ENCODE measurements at regions not wholly inside any gene's neighbourhood (a gene's known extent, or its start where the extent isn't known, plus 50 kb on each side); places are given as distances from the start of the nearest gene placed in this dataset. TPM values are rescaled to one million over a fixed set of nuclear protein-coding genes. Genes with fewer than 3 reads are reported as not detected.

DNA sequence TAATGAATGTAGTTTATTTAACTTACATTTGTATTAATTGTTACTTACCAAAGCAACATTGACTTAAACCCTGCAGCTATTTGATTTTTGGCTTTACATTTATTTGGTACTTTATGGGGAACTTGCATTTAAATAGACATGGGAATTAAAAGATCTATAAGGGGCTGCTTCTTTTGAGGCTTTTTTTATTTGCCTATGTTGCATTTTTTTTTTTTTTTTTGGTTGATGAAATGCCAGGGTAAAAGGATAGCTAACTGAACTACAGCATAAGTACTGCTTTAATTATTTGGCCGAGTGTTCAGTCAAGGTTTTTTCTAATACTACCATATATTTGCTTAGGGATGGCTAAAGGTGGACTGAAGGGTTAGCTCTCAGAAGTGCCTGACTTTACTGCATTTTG, 62.5 kb upstream of the CDH4 start:
- WGBS, 3 donors = 41 to 53% (median 52%) methylated on average over 1 of the region's 1 CpG
- intact Hi-C loops (cut with DNase I) = no loop called here
- no peaks in the 10 kb centered on the region for H3K36me3 ChIP-seq
- TF ChIP-seq POLR2A (IDR thresholded peaks at IDR 0.05) (no peak), EP300 (IDR thresholded peaks at IDR 0.05) (no peak)
- TF ChIP-seq, protein P1, sequence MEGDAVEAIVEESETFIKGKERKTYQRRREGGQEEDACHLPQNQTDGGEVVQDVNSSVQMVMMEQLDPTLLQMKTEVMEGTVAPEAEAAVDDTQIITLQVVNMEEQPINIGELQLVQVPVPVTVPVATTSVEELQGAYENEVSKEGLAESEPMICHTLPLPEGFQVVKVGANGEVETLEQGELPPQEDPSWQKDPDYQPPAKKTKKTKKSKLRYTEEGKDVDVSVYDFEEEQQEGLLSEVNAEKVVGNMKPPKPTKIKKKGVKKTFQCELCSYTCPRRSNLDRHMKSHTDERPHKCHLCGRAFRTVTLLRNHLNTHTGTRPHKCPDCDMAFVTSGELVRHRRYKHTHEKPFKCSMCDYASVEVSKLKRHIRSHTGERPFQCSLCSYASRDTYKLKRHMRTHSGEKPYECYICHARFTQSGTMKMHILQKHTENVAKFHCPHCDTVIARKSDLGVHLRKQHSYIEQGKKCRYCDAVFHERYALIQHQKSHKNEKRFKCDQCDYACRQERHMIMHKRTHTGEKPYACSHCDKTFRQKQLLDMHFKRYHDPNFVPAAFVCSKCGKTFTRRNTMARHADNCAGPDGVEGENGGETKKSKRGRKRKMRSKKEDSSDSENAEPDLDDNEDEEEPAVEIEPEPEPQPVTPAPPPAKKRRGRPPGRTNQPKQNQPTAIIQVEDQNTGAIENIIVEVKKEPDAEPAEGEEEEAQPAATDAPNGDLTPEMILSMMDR (IDR thresholded peaks at IDR 0.05) = no peak
- H3K27ac ChIP-seq = no peak overlapping the region
- no peak overlapping the region for H3K4me3 ChIP-seq
- no peaks in the 10 kb centered on the region for H3K9me3 ChIP-seq
- no peaks in the 10 kb centered on the region for H3K27me3 ChIP-seq
- H3K4me1 ChIP-seq (ENCODE audit: insufficient read depth) = no peaks in the 10 kb centered on the region
- DNase-seq = no peak

DNA sequence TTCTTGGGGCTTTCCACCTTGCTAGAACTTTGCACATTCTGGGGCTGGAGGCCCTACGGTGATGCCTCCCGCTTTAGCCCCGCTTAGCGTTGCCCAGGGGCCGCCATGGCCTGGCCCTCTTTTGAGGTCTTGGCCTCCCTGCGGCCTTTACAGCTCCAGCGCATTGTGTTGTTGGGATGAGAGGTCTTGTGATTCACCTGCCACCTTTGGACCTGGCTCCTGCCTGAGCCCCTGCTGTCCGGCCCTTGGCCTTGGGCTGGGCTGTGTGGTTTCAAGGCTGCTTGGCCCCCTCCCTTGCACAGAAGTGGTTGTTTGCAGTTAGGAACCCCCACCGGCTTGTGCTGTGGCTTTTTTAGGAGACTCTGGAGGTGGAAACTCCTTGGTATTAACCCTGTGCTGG, 61.0 kb upstream of the CDH4 start:
- Histone ChIP-seq H3K9me3 (no peaks in the 10 kb centered on the region), H3K36me3 (no peaks in the 10 kb centered on the region), H3K4me3 (no peak overlapping the region), H3K4me1 (ENCODE audit: insufficient read depth) (no peaks in the 10 kb centered on the region), H3K27me3 (no peaks in the 10 kb centered on the region), H3K27ac (no peak overlapping the region)
- 85 to 89% (median 89%) methylated on average over 9 of the region's 9 CpGs for WGBS, 3 donors
- no peak for DNase-seq
- intact Hi-C loops (cut with DNase I) = no loop called here
- TF ChIP-seq EP300 (IDR thresholded peaks at IDR 0.05) (no peak), POLR2A (IDR thresholded peaks at IDR 0.05) (no peak)
- TF ChIP-seq, protein P1 (IDR thresholded peaks at IDR 0.05) = no peak

DNA sequence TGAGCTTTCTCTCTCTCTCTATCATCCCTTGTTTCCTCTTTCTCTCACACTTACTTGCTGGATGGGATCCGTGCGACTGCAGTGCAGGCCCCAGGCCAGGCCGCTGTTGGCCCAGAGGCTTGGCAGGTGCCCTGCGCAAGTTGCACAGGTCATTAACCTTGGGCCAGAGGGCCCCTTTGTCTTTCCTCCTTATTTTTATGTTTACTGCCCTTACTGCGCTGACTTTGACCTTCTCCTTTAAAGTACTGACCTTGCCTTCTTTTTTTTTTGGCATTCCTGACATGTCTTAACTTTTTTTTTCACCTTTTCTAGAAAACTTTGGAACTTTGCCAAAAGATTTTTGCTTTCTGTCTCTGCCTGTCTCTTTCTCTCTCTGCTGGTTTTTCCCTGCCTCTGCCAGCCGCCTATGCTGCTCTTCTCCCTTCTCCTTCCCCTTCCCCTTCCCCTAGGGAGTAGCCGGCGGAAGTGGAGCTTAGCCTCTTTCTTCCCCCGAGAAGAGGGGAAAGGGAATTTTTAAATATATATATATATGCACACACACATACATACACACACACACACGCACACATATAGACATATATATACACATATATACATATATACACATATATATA, 59.6 kb upstream of the CDH4 start:
- intact Hi-C loops (cut with DNase I) = no loop called here
- no peaks in the 10 kb centered on the region for H3K36me3 ChIP-seq
- no peak for DNase-seq
- TF ChIP-seq POLR2A (IDR thresholded peaks at IDR 0.05) (no peak), EP300 (IDR thresholded peaks at IDR 0.05) (no peak)
- TF ChIP-seq, protein P1 (IDR thresholded peaks at IDR 0.05) = no peak
- H3K27me3 ChIP-seq = no peaks in the 10 kb centered on the region
- no peak overlapping the region for H3K27ac ChIP-seq
- no peaks in the 10 kb centered on the region for H3K9me3 ChIP-seq
- 32 to 36% (median 34%) methylated on average over 9 to 10 of the region's 10 CpGs for WGBS, 3 donors
- no peak overlapping the region for H3K4me3 ChIP-seq
- no peaks in the 10 kb centered on the region for H3K4me1 ChIP-seq (ENCODE audit: insufficient read depth)

DNA sequence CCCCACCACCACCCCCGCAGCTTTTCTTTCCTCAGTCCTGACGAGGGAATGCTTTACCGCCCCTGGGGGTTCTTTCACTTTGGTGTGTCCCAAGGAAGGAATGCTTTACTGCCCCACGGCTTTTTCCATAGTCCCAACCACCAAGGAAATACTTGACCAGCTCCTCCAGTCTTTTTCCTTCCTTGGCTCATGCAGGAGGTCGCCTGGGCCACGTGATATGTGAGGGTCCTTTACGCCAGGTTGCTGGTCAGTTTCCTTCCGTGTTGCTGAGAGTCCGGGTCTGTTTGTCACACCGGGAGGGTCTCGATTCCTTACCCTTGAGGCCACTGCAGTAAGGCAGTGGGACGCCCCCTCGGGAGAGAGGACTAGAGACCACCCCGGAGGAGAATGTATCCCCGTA, 58.9 kb upstream of the CDH4 start:
- H3K4me3 ChIP-seq = no peak overlapping the region
- H3K9me3 ChIP-seq = no peaks in the 10 kb centered on the region
- H3K36me3 ChIP-seq = no peaks in the 10 kb centered on the region
- no peak for TF ChIP-seq POLR2A (IDR thresholded peaks at IDR 0.05)
- TF ChIP-seq, protein P1 (IDR thresholded peaks at IDR 0.05) = no peak
- no peak for TF ChIP-seq EP300 (IDR thresholded peaks at IDR 0.05)
- intact Hi-C loops (cut with DNase I) = no loop called here
- no peaks in the 10 kb centered on the region for H3K27me3 ChIP-seq
- no peak for DNase-seq
- no peaks in the 10 kb centered on the region for H3K4me1 ChIP-seq (ENCODE audit: insufficient read depth)
- no peak overlapping the region for H3K27ac ChIP-seq
- WGBS, 3 donors = 86 to 89% (median 88%) methylated on average over 15 of the region's 15 CpGs

MicroRNAs encoded in the stretch of these regions (microRNA counts, 767-probe panel; counts per million panel counts)
- 530 counts per million, percentile 78 among the panel's probes with 10 or more counts for microRNA hsa-miR-548ag
- microRNA hsa-miR-646 = 530 counts per million, percentile 78 among the panel's probes with 10 or more counts

Small RNA genes lying in the stretch of these regions (microRNA-seq; reads per million reads assigned to microRNA genes)
- gene MIR4533 (0 reads per million in 3 donors), gene MIR548AG2 (0 reads per million in 3 donors), gene MIR646 (0 reads per million in 3 donors)

Small RNA genes lying in the stretch of these regions (small RNA-seq; reads per million reads assigned to genes)
- gene MIR4533 (not detected), gene MIR548AG2 (not detected), gene MIR646 (not detected)
